OCI-M2 (cell line): ENCODE measurements at regions not wholly inside any gene's neighbourhood (a gene's known extent, or its start where the extent isn't known, plus 50 kb on each side); places are given as distances from the start of the nearest gene placed in this dataset.

ENCODE experiments used
- DNase-seq: peaks from one replicate; lab custom pipeline; 2025; ENCODE audit not compliant: unreplicated experiment; lab: John Stamatoyannopoulos, UW

- DNase-seq, result no peak
Measured at GRCh38 chr3:88535563-88535962, 385.8 kb downstream of the C3orf38 start.

GRCh38 chr3:88542916-88543315 is 393.2 kb downstream of the C3orf38 start:
- no peak for DNase-seq

GRCh38 chr3:88572450-88572849 is 422.7 kb downstream of the C3orf38 start:
- DNase-seq, result no peak

- no peak for DNase-seq
Measured at GRCh38 chr3:88573472-88573871, 423.7 kb downstream of the C3orf38 start.

- DNase-seq, result no peak
Measured at GRCh38 chr3:88574146-88574545, 424.4 kb downstream of the C3orf38 start.

- no peak for DNase-seq
Measured at GRCh38 chr3:88584451-88584850, 434.7 kb downstream of the C3orf38 start.

- no peak for DNase-seq
Measured at GRCh38 chr3:88586121-88586640, 436.4 kb downstream of the C3orf38 start.

- no peak for DNase-seq
Measured at GRCh38 chr3:88589138-88589537, 439.4 kb downstream of the C3orf38 start.

- no peak for DNase-seq
Measured at GRCh38 chr3:88595026-88595425, 445.3 kb downstream of the C3orf38 start.

- DNase-seq, result no peak
Measured at GRCh38 chr3:88596451-88596850, 446.7 kb downstream of the C3orf38 start.

GRCh38 chr3:88610820-88611219 is 461.1 kb downstream of the C3orf38 start:
- DNase-seq, result no peak

- DNase-seq, result no peak
Measured at GRCh38 chr3:88611826-88612326, 462.1 kb downstream of the C3orf38 start.

- DNase-seq, result no peak
Measured at GRCh38 chr3:88616413-88616812, 466.7 kb downstream of the C3orf38 start.

GRCh38 chr3:88617283-88617682 is 467.5 kb downstream of the C3orf38 start:
- DNase-seq, result no peak

GRCh38 chr3:88618021-88618645 is 468.4 kb downstream of the C3orf38 start:
- DNase-seq, result no peak

- no peak for DNase-seq
Measured at GRCh38 chr3:88621586-88621985, 471.8 kb downstream of the C3orf38 start.

GRCh38 chr3:88623709-88624108 is 473.9 kb downstream of the C3orf38 start:
- DNase-seq, result no peak

GRCh38 chr3:88626456-88627120 is 476.8 kb downstream of the C3orf38 start:
- DNase-seq, result no peak

GRCh38 chr3:88628901-88629300 is 478.5 kb upstream of the EPHA3 start:
- DNase-seq, result no peak

- DNase-seq, result no peak
Measured at GRCh38 chr3:88632226-88632625, 475.2 kb upstream of the EPHA3 start.

GRCh38 chr3:88640581-88640980 is 466.8 kb upstream of the EPHA3 start:
- no peak for DNase-seq

- DNase-seq, result no peak
Measured at GRCh38 chr3:88641033-88641604, 466.3 kb upstream of the EPHA3 start.
